22Rv1 (cell line): ENCODE measurements at regions not wholly inside any gene's neighbourhood (a gene's known extent, or its start where the extent isn't known, plus 50 kb on each side); places are given as distances from the start of the nearest gene placed in this dataset.

ENCODE experiments used
- H3K27ac ChIP-seq: fragments of 450-650 bp; 2 replicates; pipeline ENCODE4 v1.5.1; 2017
- ZFX ChIP-seq: fragments of 450-650 bp; IDR thresholded peaks from 2 replicates; pipeline ENCODE4 v1.6.1; 2017; ENCODE audit warnings: antibody characterized with exemption, borderline replicate concordance
- TF ChIP-seq, protein P1 (sequence below): fragments of 450-650 bp; IDR thresholded peaks from 2 replicates; pipeline ENCODE4 v1.5.1; 2017; ENCODE audit warnings: mild to moderate bottlenecking

DNA sequence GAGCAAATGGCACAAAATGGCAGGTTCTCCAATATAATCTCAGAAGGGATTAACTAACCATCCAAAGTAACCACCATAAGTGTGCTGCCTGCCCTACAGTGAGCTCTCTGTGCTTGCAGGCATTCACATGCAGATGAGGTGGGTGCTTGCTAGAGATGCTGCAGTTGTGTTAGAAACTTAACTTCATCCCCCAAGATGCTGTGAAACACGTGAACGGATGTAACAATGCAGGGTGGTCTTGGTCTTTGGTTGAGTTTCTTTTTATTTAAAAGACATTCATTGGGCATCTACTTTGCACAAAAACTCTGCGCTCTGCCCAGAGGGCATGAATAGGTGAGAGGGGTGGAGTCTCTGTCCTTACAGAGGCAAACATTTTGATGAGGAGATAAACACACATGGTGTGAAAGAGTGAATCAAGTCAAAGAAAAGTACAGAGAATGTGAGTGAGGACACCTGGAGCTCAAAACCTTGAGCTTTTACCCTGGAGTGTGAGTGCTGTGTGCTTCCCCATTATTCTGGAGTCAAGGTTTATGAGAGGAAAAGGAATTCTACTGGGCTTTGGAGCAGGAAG lies 143.9 kb upstream of the DAP start:
- TF ChIP-seq, protein P1, sequence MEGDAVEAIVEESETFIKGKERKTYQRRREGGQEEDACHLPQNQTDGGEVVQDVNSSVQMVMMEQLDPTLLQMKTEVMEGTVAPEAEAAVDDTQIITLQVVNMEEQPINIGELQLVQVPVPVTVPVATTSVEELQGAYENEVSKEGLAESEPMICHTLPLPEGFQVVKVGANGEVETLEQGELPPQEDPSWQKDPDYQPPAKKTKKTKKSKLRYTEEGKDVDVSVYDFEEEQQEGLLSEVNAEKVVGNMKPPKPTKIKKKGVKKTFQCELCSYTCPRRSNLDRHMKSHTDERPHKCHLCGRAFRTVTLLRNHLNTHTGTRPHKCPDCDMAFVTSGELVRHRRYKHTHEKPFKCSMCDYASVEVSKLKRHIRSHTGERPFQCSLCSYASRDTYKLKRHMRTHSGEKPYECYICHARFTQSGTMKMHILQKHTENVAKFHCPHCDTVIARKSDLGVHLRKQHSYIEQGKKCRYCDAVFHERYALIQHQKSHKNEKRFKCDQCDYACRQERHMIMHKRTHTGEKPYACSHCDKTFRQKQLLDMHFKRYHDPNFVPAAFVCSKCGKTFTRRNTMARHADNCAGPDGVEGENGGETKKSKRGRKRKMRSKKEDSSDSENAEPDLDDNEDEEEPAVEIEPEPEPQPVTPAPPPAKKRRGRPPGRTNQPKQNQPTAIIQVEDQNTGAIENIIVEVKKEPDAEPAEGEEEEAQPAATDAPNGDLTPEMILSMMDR: no peak
- TF ChIP-seq ZFX: no peak
- no peak overlapping the region for H3K27ac ChIP-seq

DNA sequence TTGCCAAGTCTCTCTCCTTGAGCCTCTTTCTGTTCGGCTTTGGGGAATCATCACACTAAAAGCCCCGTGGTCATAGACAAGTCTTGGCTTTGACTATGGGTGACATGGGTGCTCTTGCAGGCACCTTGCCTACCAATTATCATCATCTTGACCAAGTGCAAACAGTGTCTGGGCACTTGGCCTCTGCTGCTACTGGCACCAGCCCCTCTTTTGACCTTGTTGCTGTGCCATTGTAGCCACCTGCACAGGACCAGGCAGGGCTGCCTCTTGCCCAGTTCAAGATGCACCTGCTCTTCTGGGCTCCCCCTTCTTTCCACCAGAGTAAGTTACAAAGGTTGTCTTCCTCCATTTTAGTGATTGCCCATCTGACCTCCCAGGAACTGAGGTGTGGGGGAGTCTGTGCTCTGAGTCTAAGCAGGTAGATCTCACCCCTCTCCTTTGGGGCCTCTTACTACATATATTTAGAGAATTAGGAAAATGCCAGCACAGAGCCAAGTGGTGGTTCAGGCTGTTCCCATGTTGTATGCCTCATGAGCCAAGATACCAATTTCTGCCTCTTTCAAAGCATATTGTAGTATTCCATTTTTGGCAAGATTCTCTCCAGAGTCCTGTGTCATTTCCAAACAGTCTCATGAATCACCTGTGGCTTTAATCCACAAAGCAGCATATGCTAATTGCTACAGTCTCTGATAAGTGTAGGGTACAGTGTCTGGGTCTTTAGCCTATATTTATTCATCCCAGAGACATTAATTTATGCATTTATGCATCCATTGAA lies 142.9 kb upstream of the DAP start:
- TF ChIP-seq, protein P1: no peak
- TF ChIP-seq ZFX: no peak
- H3K27ac ChIP-seq: no peak overlapping the region

DNA sequence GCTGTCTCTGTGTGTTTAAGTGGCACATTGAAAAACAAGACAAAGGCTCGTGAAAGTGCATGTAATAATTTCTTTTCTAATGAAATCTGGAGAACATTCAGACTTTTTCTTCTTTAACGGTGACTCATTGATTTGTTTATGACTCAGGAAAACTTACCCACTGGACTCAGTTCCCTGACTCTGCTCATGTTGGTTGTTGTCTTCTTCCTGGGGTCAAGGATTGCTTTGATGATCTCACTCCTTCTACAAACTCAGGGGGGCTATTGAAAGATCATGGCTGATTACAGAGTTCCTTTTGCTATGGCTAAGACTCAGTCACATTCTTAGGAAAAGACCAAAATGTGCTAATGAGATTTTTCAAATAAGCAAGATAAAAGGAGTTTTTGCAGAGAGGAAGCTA lies 141.1 kb upstream of the DAP start:
- no peak for TF ChIP-seq ZFX
- TF ChIP-seq, protein P1: no peak
- H3K27ac ChIP-seq: no peak overlapping the region

DNA sequence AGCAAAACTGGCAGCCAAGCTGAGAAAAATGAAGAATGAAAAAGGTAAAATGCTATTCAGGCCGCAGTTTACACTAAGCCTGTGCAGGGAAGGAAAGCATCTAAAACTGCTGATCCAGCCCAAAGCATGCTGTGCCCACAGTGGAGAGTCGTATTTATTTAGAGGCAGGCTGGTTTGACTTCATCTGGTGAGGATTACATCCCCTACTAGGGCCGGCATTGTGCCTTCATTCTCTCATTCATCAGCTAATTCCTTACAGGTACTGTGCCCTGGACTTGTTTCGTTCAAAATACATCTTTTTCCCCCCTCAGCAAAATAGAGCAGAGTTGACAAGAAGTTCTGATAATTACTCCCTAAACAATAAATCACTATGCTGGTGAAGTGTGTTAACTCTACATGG lies 137.5 kb upstream of the DAP start:
- no peak overlapping the region for H3K27ac ChIP-seq

DNA sequence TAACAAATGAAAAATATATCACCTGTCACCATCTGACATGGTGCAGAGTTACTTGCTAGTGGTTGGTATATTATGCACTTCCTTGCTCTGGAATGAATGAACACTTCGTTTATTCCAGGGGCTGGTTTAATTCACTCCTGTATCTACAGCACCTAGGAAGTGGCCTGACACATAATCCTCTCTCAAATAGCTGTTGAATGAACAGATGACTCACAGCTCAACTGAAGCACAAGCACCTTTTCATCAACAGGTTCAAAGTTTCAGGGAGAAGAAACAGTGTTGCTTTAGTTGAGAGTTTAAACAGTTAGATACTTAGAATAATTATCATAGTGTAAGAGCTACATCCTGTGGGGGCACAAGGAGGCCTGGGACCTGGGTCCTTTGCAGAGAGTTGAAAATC lies 135.0 kb upstream of the DAP start:
- no peak overlapping the region for H3K27ac ChIP-seq
- TF ChIP-seq, protein P1: no peak
- TF ChIP-seq ZFX: no peak

More for the DNA sequence above, 137.5 kb upstream of the DAP start:
- TF ChIP-seq, protein P1: no peak
- no peak for TF ChIP-seq ZFX

DNA sequence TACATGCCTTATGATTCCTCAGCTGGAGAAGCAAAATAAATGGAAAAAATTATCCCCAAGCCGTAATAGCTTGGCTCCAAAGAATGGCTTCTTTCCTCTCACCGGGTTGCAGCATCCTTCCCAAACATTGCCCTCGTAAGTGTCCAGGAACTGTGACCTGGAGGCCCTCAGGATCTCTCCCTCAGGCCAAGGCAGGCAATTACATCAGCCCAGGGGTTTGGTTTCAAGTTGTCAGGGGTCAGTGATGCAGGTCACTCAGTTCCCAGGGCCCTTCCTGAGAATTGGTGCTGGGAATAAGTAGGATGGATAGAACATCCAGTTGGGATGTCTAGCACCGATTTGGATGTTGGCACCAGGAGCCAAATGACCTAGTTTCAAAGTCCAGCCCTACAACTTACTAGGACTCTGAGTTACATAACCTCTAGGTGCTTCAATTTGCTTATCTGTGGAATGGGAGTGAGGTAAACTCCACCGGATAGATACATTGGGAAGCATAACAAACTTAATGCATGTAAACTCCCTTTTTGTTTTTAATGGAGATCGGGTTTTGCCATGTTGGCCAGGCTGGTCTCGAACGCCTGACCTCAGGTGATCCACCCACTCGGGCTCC lies 133.5 kb upstream of the DAP start:
- no peak overlapping the region for H3K27ac ChIP-seq
- TF ChIP-seq, protein P1: no peak
- no peak for TF ChIP-seq ZFX

DNA sequence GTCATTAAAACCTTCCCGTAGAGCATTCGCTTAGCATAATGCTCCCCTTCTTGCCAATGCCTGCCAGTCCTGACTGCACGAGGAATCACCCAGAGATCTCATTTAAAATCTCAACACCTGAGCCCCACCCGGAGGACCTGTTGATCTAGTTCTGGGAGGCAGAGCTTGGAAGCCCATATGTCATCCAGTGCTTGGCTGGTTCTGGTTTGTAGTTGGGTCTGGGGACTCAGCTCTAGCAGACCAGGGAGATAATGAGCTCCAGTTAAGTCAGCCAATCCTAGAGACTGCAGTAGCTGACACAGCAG lies 131.8 kb upstream of the DAP start:
- TF ChIP-seq ZFX: no peak
- TF ChIP-seq, protein P1: no peak
- H3K27ac ChIP-seq: no peak overlapping the region
